ENCODE measurements at regions not wholly inside any gene's neighbourhood (a gene's known extent, or its start where the extent isn't known, plus 50 kb on each side); places are given as distances from the start of the nearest gene placed in this dataset.

DNA sequence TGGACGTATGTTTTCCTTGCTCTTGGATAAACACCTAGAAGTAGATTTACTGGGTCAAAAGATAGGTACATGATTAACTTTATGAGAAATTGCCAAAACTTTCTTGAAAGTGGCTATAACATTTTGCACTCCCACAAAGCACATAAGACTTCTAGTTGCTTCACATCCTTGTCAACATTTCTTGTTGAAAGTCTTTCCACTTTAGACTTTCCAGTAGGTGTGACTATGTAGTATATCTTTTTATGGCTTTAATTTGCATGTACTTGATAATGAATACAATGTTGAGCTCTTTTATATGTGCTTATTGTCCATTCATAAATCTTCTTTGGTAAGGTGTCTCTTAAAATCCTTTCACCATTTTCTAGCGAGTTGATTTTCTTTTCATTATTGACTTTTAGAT is 241.2 kb upstream of the RPL38 start:
- TF ChIP-seq CTCF (IDR thresholded peaks at IDR 0.05) (no peak), POLR2A (IDR thresholded peaks at IDR 0.05) (no peak), POLR2AphosphoS5 (IDR thresholded peaks at IDR 0.05) (no peak)

Measured in transverse colon (tissue), 4 donors.